ENCODE measurements at regions not wholly inside any gene's neighbourhood (a gene's known extent, or its start where the extent isn't known, plus 50 kb on each side); places are given as distances from the start of the nearest gene placed in this dataset.

- H3K36me3 ChIP-seq = peaks cover 0 to 22% (median 5%) of the 10 kb centered on the region in 4 donors
- peaks cover 76 to 99% (median 97%) of the 10 kb centered on the region in 4 donors for H3K4me1 ChIP-seq
- no peaks in the 10 kb centered on the region for H3K9me3 ChIP-seq
- peak overlapping the region; percentile 78 to 85 (median 80) for H3K27ac ChIP-seq (replicated peaks in 1 of 4)
- peak overlapping the region in 1 of 4 donors; percentile 19 for H3K4me3 ChIP-seq
- WGBS = 41% methylated on average over 5 of the region's 5 CpGs
- H3K27me3 ChIP-seq = no peaks in the 10 kb centered on the region
- intact Hi-C loops (cut with DNase I) = loop anchor here (5.0 kb wide), 1 partner anchor 94 kb away; no protein-coding TSS in a partner anchor
- DNase-seq (ENCODE audit: extremely low spot score) = peak; percentile 19
- TF ChIP-seq CTCF (IDR thresholded peaks at IDR 0.05) (no peak), EP300 (IDR thresholded peaks at IDR 0.05) (peak; percentile 16), POLR2AphosphoS5 (IDR thresholded peaks at IDR 0.05) (peak in 1 of 2 donors; percentile 14)
Observed at GRCh38 chr7:130996205-130996832, 262.3 kb upstream of the KLF14 start.

- DNase-seq (ENCODE audit: extremely low spot score) = peak; percentile 70
- no peak for TF ChIP-seq CTCF (IDR thresholded peaks at IDR 0.05)
- TF ChIP-seq POLR2AphosphoS5 (IDR thresholded peaks at IDR 0.05) = no peak
- no peak for TF ChIP-seq POLR2A (IDR thresholded peaks at IDR 0.05; ENCODE audit: low read depth)
- TF ChIP-seq EP300 (IDR thresholded peaks at IDR 0.05) = no peak
- Histone ChIP-seq H3K27ac (replicated peaks in 1 of 4) (peak overlapping the region; percentile 78 to 85 (median 80)), H3K4me1 (peaks cover 73 to 94% (median 92%) of the 10 kb centered on the region in 4 donors), H3K9me3 (no peaks in the 10 kb centered on the region), H3K36me3 (peaks cover 0 to 19% (median 8%) of the 10 kb centered on the region in 4 donors), H3K27me3 (no peaks in the 10 kb centered on the region), H3K4me3 (peak overlapping the region in 1 of 4 donors; percentile 19)
- WGBS = 24% methylated on average over 6 of the region's 6 CpGs
- intact Hi-C loops (cut with DNase I) = loop anchor here (5.0 kb wide), 1 partner anchor 95 kb away; no protein-coding TSS in a partner anchor
Observed at GRCh38 chr7:130996833-130997231, 262.8 kb upstream of the KLF14 start.

GRCh38 chr7:130998993-130999602 is 265.1 kb upstream of the KLF14 start:
- intact Hi-C loops (cut with DNase I) = loop anchor here (5.0 kb wide), 1 partner anchor 97 kb away; no protein-coding TSS in a partner anchor
- DNase-seq (ENCODE audit: extremely low spot score) = peak; percentile 21
- 81% methylated on average over 3 of the region's 3 CpGs for WGBS
- H3K27me3 ChIP-seq = no peaks in the 10 kb centered on the region
- H3K4me3 ChIP-seq = no peak overlapping the region
- H3K4me1 ChIP-seq = peaks cover 65 to 71% (median 70%) of the 10 kb centered on the region in 4 donors
- H3K27ac ChIP-seq (replicated peaks in 1 of 4) = peak overlapping the region in 1 of 4 donors; percentile 21
- H3K36me3 ChIP-seq = peaks cover 0 to 24% (median 6%) of the 10 kb centered on the region in 4 donors
- TF ChIP-seq POLR2AphosphoS5 (IDR thresholded peaks at IDR 0.05) = no peak
- TF ChIP-seq CTCF (IDR thresholded peaks at IDR 0.05) = no peak
- TF ChIP-seq POLR2A (IDR thresholded peaks at IDR 0.05; ENCODE audit: low read depth) = no peak
- no peak for TF ChIP-seq EP300 (IDR thresholded peaks at IDR 0.05)
- no peaks in the 10 kb centered on the region for H3K9me3 ChIP-seq

GRCh38 chr7:130999926-131000325 is 265.9 kb upstream of the KLF14 start:
- TF ChIP-seq POLR2AphosphoS5 (IDR thresholded peaks at IDR 0.05) (no peak), EP300 (IDR thresholded peaks at IDR 0.05) (no peak), CTCF (IDR thresholded peaks at IDR 0.05) (no peak), POLR2A (IDR thresholded peaks at IDR 0.05; ENCODE audit: low read depth) (no peak)
- peak overlapping the region in 1 of 4 donors; percentile 21 for H3K27ac ChIP-seq (replicated peaks in 1 of 4)
- peak; percentile 10 for DNase-seq (ENCODE audit: extremely low spot score)
- no peaks in the 10 kb centered on the region for H3K9me3 ChIP-seq
- no peaks in the 10 kb centered on the region for H3K27me3 ChIP-seq
- H3K36me3 ChIP-seq = peaks cover 0 to 24% (median 7%) of the 10 kb centered on the region in 4 donors
- 90% methylated on average over 4 of the region's 4 CpGs for WGBS
- peaks cover 57 to 70% (median 68%) of the 10 kb centered on the region in 4 donors for H3K4me1 ChIP-seq
- intact Hi-C loops (cut with DNase I) = loop anchor here (5.0 kb wide), 1 partner anchor 98 kb away; no protein-coding TSS in a partner anchor
- no peak overlapping the region for H3K4me3 ChIP-seq

All from esophagus muscularis mucosa (tissue), 4 donors.